ENCODE measurements at regions not wholly inside any gene's neighbourhood (a gene's known extent, or its start where the extent isn't known, plus 50 kb on each side); places are given as distances from the start of the nearest gene placed in this dataset.

DNA sequence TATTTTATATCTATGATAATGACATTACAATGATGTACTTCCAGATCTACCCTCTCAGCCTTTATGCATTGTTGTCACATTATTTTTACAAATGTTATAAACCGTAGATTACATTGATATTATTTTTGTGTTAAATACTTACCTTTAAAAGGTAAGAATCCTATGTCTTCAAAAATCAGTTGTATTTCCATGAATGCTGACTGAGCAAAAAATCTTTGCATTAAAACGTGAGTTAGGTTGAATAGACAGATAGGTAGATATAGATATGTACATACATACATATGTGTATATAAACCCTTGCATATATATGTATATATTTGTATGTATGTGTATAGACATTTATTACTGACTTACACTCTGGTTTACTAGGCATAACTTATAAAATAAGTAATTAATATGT lies 558.2 kb downstream of the CDH26 start:
- Histone ChIP-seq H2BK120ac (replicated peaks; ENCODE audit: low read depth, low read length) (no peak overlapping the region), H3K27me3 (replicated peaks in 1 of 4; ENCODE audit: control insufficient read depth in 3 of 4, extremely low read depth in 1 of 4, insufficient read depth in 3 of 4, low read length in 3 of 4) (no peaks in the 10 kb centered on the region), H2BK20ac (ENCODE audit: low read length) (no peak overlapping the region), H3K4ac (replicated peaks; ENCODE audit: insufficient read length, low read depth, low read length) (no peak overlapping the region), H3K9me3 (ENCODE audit: insufficient read depth in 2 of 2, low read depth in 1 of 2, low read length in 1 of 2) (no peaks in the 10 kb centered on the region), H2BK5ac (ENCODE audit: low read depth, low read length) (no peak overlapping the region), H2BK15ac (ENCODE audit: low read length) (no peak overlapping the region), H3K4me3 (ENCODE audit: extremely low read depth in 1 of 4, insufficient read depth in 2 of 4, low read depth in 3 of 4, low read length in 4 of 4) (no peak overlapping the region), H2AK5ac (ENCODE audit: low read depth, low read length) (no peak overlapping the region), H2BK12ac (ENCODE audit: low read depth, low read length) (no peak overlapping the region), H3K9ac (replicated peaks in 1 of 4; ENCODE audit: extremely low read depth in 1 of 4, low read depth in 3 of 4, low read length in 3 of 4) (no peak overlapping the region), H3K27ac (ENCODE audit: low read depth, low read length) (no peak overlapping the region), H4K5ac (ENCODE audit: insufficient read length, low read depth, low read length) (no peak overlapping the region), H3K79me2 (ENCODE audit: control insufficient read depth in 1 of 2, insufficient read depth in 2 of 2, low read length in 2 of 2) (no peaks in the 10 kb centered on the region), H3K79me1 (ENCODE audit: low read depth, low read length) (no peaks in the 10 kb centered on the region), H4K20me1 (replicated peaks in 1 of 2; ENCODE audit: control insufficient read depth in 1 of 2, insufficient read depth in 2 of 2, low read length in 2 of 2) (no peaks in the 10 kb centered on the region), H3K4me1 (replicated peaks in 1 of 4; ENCODE audit: control insufficient read depth in 3 of 4, insufficient read depth in 4 of 4, low read length in 3 of 4) (peaks cover 2 to 3% (median 3%) of the 10 kb centered on the region in 4 experiments; a peak in 1 of 7 replicates), H3K56ac (replicated peaks; ENCODE audit: insufficient read length, low read depth, low read length) (no peak overlapping the region), H2AFZ (ENCODE audit: low read length) (no peak overlapping the region), H4K8ac (ENCODE audit: extremely low read depth, insufficient read depth, low read length) (no peak overlapping the region), H3K23ac (ENCODE audit: insufficient read length) (no peak overlapping the region), H3K18ac (ENCODE audit: extremely low read depth, low read length) (no peak overlapping the region), H4K91ac (replicated peaks; ENCODE audit: insufficient read length, low read length) (no peak overlapping the region), H3K36me3 (ENCODE audit: control insufficient read depth in 2 of 4, insufficient read depth in 4 of 4, low read length in 3 of 4) (no peaks in the 10 kb centered on the region), H3K14ac (ENCODE audit: insufficient read length) (no peak overlapping the region), H3K4me2 (ENCODE audit: insufficient read depth in 1 of 2, low read depth in 2 of 2, low read length in 2 of 2) (no peak overlapping the region), H3K23me2 (ENCODE audit: low read depth, low read length) (no peaks in the 10 kb centered on the region)
- TF ChIP-seq MAFK (IDR thresholded peaks at IDR 0.05; ENCODE audit: low read depth, low read length) (peak; percentile 79; the same call in 1 of the 2 replicates), E2F6 (IDR thresholded peaks at IDR 0.05) (no peak)
- POLR2A ChIA-PET (ENCODE audit: partially characterized antibody): no interaction called here
- WGBS, 2 experiments (ENCODE audit: extremely low coverage in 1 of 2, insufficient coverage in 1 of 2, insufficient read length in 1 of 2, insufficient replicate concordance in 2 of 2, low coverage in 1 of 2, low lambda C conversion rate in 2 of 2, missing lambda C conversion rate in 1 of 2): 88% methylated on average over 2 of the region's 2 CpGs; no CpG with 5 or more reads in 1 of the 2 experiments
- CTCF ChIA-PET (ENCODE audit: partially characterized antibody): no interaction called here
- FAIRE-seq (no peak), DNase-seq (ENCODE audit: low read depth in 1 of 2, low spot score in 2 of 2) (no peak)

Measured in H1 (cell line).